Natural killer cell treated with Interleukin-12 subunit alpha and Interleukin-12 subunit beta and Interleukin-15 and Interleukin-18, amount 100 ng/mL, for 72 hours (primary cell): ENCODE measurements at regions not wholly inside any gene's neighbourhood (a gene's known extent, or its start where the extent isn't known, plus 50 kb on each side); places are given as distances from the start of the nearest gene placed in this dataset.
"Not testable (repeated sequence)": the region's sequence is repeated elsewhere in the genome, so short reads cannot be mapped to it uniquely, and the experiment has no call there.

ENCODE experiments used
- ATAC-seq, 2 donors: fragments of 150-1000 bp; cut with Tn5 transposase in 1 of 2; sonication (Bioruptor Pico), chemical (Tn5 transposase) in 1 of 2; 2 replicates each; pipeline ENCODE4 v1.10.0; 2021
- DNase-seq: peaks from one replicate; pipeline ENCODE4 v3.0.0; 2022; ENCODE audit warnings: low spot score
- H3K27ac Mint-ChIP-seq, 2 donors: 1 replicate in 1 of 2; 2 replicates in 1 of 2; pipeline ENCODE4 v1.8.0; 2022; ENCODE audit warnings: mixed read lengths in 2 of 2, mild to moderate bottlenecking in 1 of 2, moderate library complexity in 1 of 2
- H3K27me3 Mint-ChIP-seq, 2 donors: 1 replicate in 1 of 2; 2 replicates in 1 of 2; pipeline ENCODE4 v1.8.0; 2022; ENCODE audit warnings: mixed read lengths in 2 of 2
- H3K36me3 Mint-ChIP-seq: one replicate; pipeline ENCODE4 v1.8.0; 2022; ENCODE audit warnings: mixed read lengths
- H3K4me1 Mint-ChIP-seq, 2 donors: 1 replicate in 1 of 2; 2 replicates in 1 of 2; pipeline ENCODE4 v1.8.0; 2022; ENCODE audit warnings: low read depth in 2 of 2, mixed read lengths in 2 of 2, mild to moderate bottlenecking in 1 of 2
- H3K4me3 Mint-ChIP-seq: one replicate; pipeline ENCODE4 v1.8.0; 2022; ENCODE audit warnings: mixed read lengths
- H3K9me3 Mint-ChIP-seq: 2 replicates; pipeline ENCODE4 v1.8.0; 2022; ENCODE audit warnings: mixed read lengths

- H3K4me3 Mint-ChIP-seq = no peak overlapping the region
- no peaks in the 10 kb centered on the region for H3K27me3 Mint-ChIP-seq
- H3K27ac Mint-ChIP-seq = no peak overlapping the region
- DNase-seq = no peak
- no peak for ATAC-seq
- no peaks in the 10 kb centered on the region for H3K36me3 Mint-ChIP-seq
- no peaks in the 10 kb centered on the region for H3K4me1 Mint-ChIP-seq
- peaks cover 8% of the 10 kb centered on the region for H3K9me3 Mint-ChIP-seq
These were observed 439.9 kb upstream of the CHD1 start for GRCh38 chr5:99368726-99369125.

- ATAC-seq (no peak), DNase-seq (no peak)
- H3K27ac Mint-ChIP-seq = no peak overlapping the region
- H3K4me1 Mint-ChIP-seq = no peaks in the 10 kb centered on the region
- no peak overlapping the region for H3K4me3 Mint-ChIP-seq
- H3K27me3 Mint-ChIP-seq = no peaks in the 10 kb centered on the region
- H3K9me3 Mint-ChIP-seq = peaks cover 15% of the 10 kb centered on the region
- no peaks in the 10 kb centered on the region for H3K36me3 Mint-ChIP-seq
These were observed 427.1 kb upstream of the CHD1 start for GRCh38 chr5:99355881-99356280.

- DNase-seq (no peak), ATAC-seq (no peak)
- H3K27ac Mint-ChIP-seq = no peak overlapping the region
- no peaks in the 10 kb centered on the region for H3K36me3 Mint-ChIP-seq
- H3K9me3 Mint-ChIP-seq = peaks cover 26% of the 10 kb centered on the region
- H3K4me3 Mint-ChIP-seq = no peak overlapping the region
- no peaks in the 10 kb centered on the region for H3K4me1 Mint-ChIP-seq
- H3K27me3 Mint-ChIP-seq = no peaks in the 10 kb centered on the region
These were observed 421.0 kb upstream of the CHD1 start for GRCh38 chr5:99349787-99350186.

- H3K4me1 Mint-ChIP-seq = no peaks in the 10 kb centered on the region
- H3K27me3 Mint-ChIP-seq = no peaks in the 10 kb centered on the region
- DNase-seq (no peak), ATAC-seq (no peak)
- H3K36me3 Mint-ChIP-seq = no peaks in the 10 kb centered on the region
- H3K9me3 Mint-ChIP-seq = peaks cover 20% of the 10 kb centered on the region
- H3K27ac Mint-ChIP-seq = no peak overlapping the region
- H3K4me3 Mint-ChIP-seq = no peak overlapping the region
These were observed 419.8 kb upstream of the CHD1 start for GRCh38 chr5:99348597-99348996.

GRCh38 chr5:99339758-99340157 is 411.0 kb upstream of the CHD1 start:
- not testable (repeated sequence) for H3K4me3 Mint-ChIP-seq, H3K4me1 Mint-ChIP-seq, H3K36me3 Mint-ChIP-seq, H3K27me3 Mint-ChIP-seq, ATAC-seq, H3K27ac Mint-ChIP-seq, H3K9me3 Mint-ChIP-seq, DNase-seq

GRCh38 chr5:99334936-99335335 is 406.1 kb upstream of the CHD1 start:
- Mint-ChIP-seq H3K9me3 (peaks cover 6% of the 10 kb centered on the region), H3K36me3 (no peaks in the 10 kb centered on the region), H3K27me3 (no peaks in the 10 kb centered on the region), H3K4me1 (no peaks in the 10 kb centered on the region), H3K27ac (no peak overlapping the region), H3K4me3 (no peak overlapping the region)
- ATAC-seq (no peak), DNase-seq (no peak)

- H3K27me3 Mint-ChIP-seq = no peaks in the 10 kb centered on the region
- no peaks in the 10 kb centered on the region for H3K4me1 Mint-ChIP-seq
- H3K27ac Mint-ChIP-seq = no peak overlapping the region
- peaks cover 6% of the 10 kb centered on the region for H3K9me3 Mint-ChIP-seq
- ATAC-seq (no peak), DNase-seq (no peak)
- no peaks in the 10 kb centered on the region for H3K36me3 Mint-ChIP-seq
- H3K4me3 Mint-ChIP-seq = no peak overlapping the region
These were observed 402.3 kb upstream of the CHD1 start for GRCh38 chr5:99331061-99331460.

GRCh38 chr5:99320436-99320835 is 391.6 kb upstream of the CHD1 start:
- ATAC-seq (no peak), DNase-seq (no peak)
- Mint-ChIP-seq H3K4me3 (no peak overlapping the region), H3K4me1 (no peaks in the 10 kb centered on the region), H3K36me3 (no peaks in the 10 kb centered on the region), H3K27me3 (no peaks in the 10 kb centered on the region), H3K27ac (no peak overlapping the region), H3K9me3 (peaks cover 11% of the 10 kb centered on the region)

GRCh38 chr5:99317136-99317535 is 388.3 kb upstream of the CHD1 start:
- Mint-ChIP-seq H3K4me1 (no peaks in the 10 kb centered on the region), H3K4me3 (no peak overlapping the region), H3K27me3 (no peaks in the 10 kb centered on the region), H3K9me3 (peaks cover 13% of the 10 kb centered on the region), H3K27ac (no peak overlapping the region), H3K36me3 (no peaks in the 10 kb centered on the region)
- ATAC-seq (no peak), DNase-seq (no peak)

GRCh38 chr5:99316484-99316883 is 387.7 kb upstream of the CHD1 start:
- Mint-ChIP-seq H3K4me3 (no peak overlapping the region), H3K36me3 (no peaks in the 10 kb centered on the region), H3K27me3 (no peaks in the 10 kb centered on the region), H3K4me1 (no peaks in the 10 kb centered on the region), H3K27ac (no peak overlapping the region), H3K9me3 (peaks cover 13% of the 10 kb centered on the region)
- ATAC-seq = no peak
- DNase-seq = no peak

GRCh38 chr5:99315413-99316183 is 386.8 kb upstream of the CHD1 start:
- H3K9me3 Mint-ChIP-seq = peaks cover 13% of the 10 kb centered on the region
- H3K4me1 Mint-ChIP-seq = no peaks in the 10 kb centered on the region
- H3K27ac Mint-ChIP-seq = no peak overlapping the region
- H3K4me3 Mint-ChIP-seq = no peak overlapping the region
- DNase-seq (no peak), ATAC-seq (no peak)
- no peaks in the 10 kb centered on the region for H3K27me3 Mint-ChIP-seq
- H3K36me3 Mint-ChIP-seq = no peaks in the 10 kb centered on the region

- H3K36me3 Mint-ChIP-seq = no peaks in the 10 kb centered on the region
- H3K27me3 Mint-ChIP-seq = no peaks in the 10 kb centered on the region
- H3K9me3 Mint-ChIP-seq = peaks cover 12% of the 10 kb centered on the region
- no peak for ATAC-seq
- H3K4me3 Mint-ChIP-seq = no peak overlapping the region
- DNase-seq = no peak
- H3K27ac Mint-ChIP-seq = no peak overlapping the region
- H3K4me1 Mint-ChIP-seq = no peaks in the 10 kb centered on the region
These were observed 385.9 kb upstream of the CHD1 start for GRCh38 chr5:99314721-99315120.

GRCh38 chr5:99308131-99308530 is 379.3 kb upstream of the CHD1 start:
- Mint-ChIP-seq H3K4me1 (no peaks in the 10 kb centered on the region), H3K36me3 (no peaks in the 10 kb centered on the region), H3K27me3 (no peaks in the 10 kb centered on the region), H3K9me3 (peaks cover under 1% of the 10 kb centered on the region), H3K4me3 (no peak overlapping the region), H3K27ac (no peak overlapping the region)
- ATAC-seq (no peak), DNase-seq (no peak)

- H3K27me3 Mint-ChIP-seq = no peaks in the 10 kb centered on the region
- no peak overlapping the region for H3K27ac Mint-ChIP-seq
- no peaks in the 10 kb centered on the region for H3K4me1 Mint-ChIP-seq
- H3K36me3 Mint-ChIP-seq = no peaks in the 10 kb centered on the region
- H3K4me3 Mint-ChIP-seq = no peak overlapping the region
- ATAC-seq (no peak), DNase-seq (no peak)
- peaks cover 4% of the 10 kb centered on the region for H3K9me3 Mint-ChIP-seq
These were observed 376.3 kb upstream of the CHD1 start for GRCh38 chr5:99305045-99305580.

GRCh38 chr5:99285606-99286005 is 356.8 kb upstream of the CHD1 start:
- Mint-ChIP-seq H3K27me3 (no peaks in the 10 kb centered on the region), H3K36me3 (no peaks in the 10 kb centered on the region), H3K4me1 (no peaks in the 10 kb centered on the region), H3K27ac (no peak overlapping the region), H3K4me3 (no peak overlapping the region), H3K9me3 (peaks cover 2% of the 10 kb centered on the region)
- ATAC-seq (no peak), DNase-seq (no peak)
